K562 (cell line): ENCODE measurements at regions not wholly inside any gene's neighbourhood (a gene's known extent, or its start where the extent isn't known, plus 50 kb on each side); places are given as distances from the start of the nearest gene placed in this dataset.

Experiments
- ATAC-seq: fragments of 200-7000 bp; cut with Tn5 transposase; 3 replicates; pipeline ENCODE4 v1.9.1; 2020; ENCODE audit warnings: moderate library complexity
- BruUV-seq: library from RNA; stranded (reverse); fragments of 400-500 nt; replicated peaks from 2 replicates; lab custom pipeline; 2021; lab: Mats Ljungman, UMichigan
- CTCF ChIA-PET: fragments of 300-600 bp; formaldehyde crosslinking; extraction: SDS; loops from one replicate; lab custom pipeline; 2021; ENCODE audit warnings: low intra/inter-chr PET ratio; lab: Yijun Ruan, JAX
- POLR2A ChIA-PET: fragments of 300-600, 350-650 bp; sonication (Branson Sonifier 250); formaldehyde crosslinking; extraction: SDS; loops from one replicate; lab custom pipeline; 2021; ENCODE audit warnings: antibody characterized with exemption, inconsistent platforms; lab: Yijun Ruan, JAX
- DNase-seq, 4 experiments: peaks; one replicate each; pipeline versions ENCODE4 v3.0.0 to v3.0.0-alpha.2; 2011 to 2018; ENCODE audit warnings: low spot score in 3 of 4, mixed read lengths in 3 of 4; ENCODE audit errors: extremely low read depth in 1 of 4
- FAIRE-seq: peaks from 2 replicates; lab custom pipeline; 2011; peaks lifted over from hg19 to GRCh38; lab: Jason Lieb, UNC
- H2AFZ ChIP-seq: 2 replicates; pipeline ENCODE4 v1.6.0; 2011; ENCODE audit warnings: low read depth, low read length, control low read depth, inconsistent platforms
- H3K27ac ChIP-seq: fragments of 200-600 bp; 3 replicates; pipeline ENCODE4 v1.8.0; 2011; ENCODE audit warnings: low read depth, mild to moderate bottlenecking, control low read depth, inconsistent platforms, low read length, moderate library complexity, mixed read lengths; ENCODE audit errors: extremely low read depth
- H3K27me3 ChIP-seq, 2 experiments: fragments of 300-600 bp in 1 of 2; 2 replicates in 1 of 2; 3 replicates in 1 of 2; pipeline versions ENCODE4 v1.6.0 to v1.8.0; 2011; ENCODE audit warnings: inconsistent platforms in 2 of 2, low read length in 2 of 2, mild to moderate bottlenecking in 1 of 2, mixed read lengths in 1 of 2, moderate library complexity in 1 of 2; ENCODE audit not compliant: control insufficient read depth in 2 of 2, insufficient read depth in 2 of 2
- H3K36me3 ChIP-seq: fragments of 300-600 bp; 3 replicates; pipeline ENCODE4 v1.8.0; 2011; ENCODE audit warnings: mild to moderate bottlenecking, low read length, inconsistent platforms; ENCODE audit not compliant: control insufficient read depth, insufficient read depth
- H3K4me1 ChIP-seq, 2 experiments: fragments of 200-600 bp in 1 of 2; replicated peaks in 1 of 2; 2 replicates in 1 of 2; 3 replicates in 1 of 2; pipeline versions ENCODE4 v1.5.1 to v1.8.0; 2011; ENCODE audit warnings: inconsistent platforms in 2 of 2, low read length in 2 of 2, mild to moderate bottlenecking in 1 of 2, mixed read lengths in 1 of 2, moderate library complexity in 1 of 2; ENCODE audit not compliant: control insufficient read depth in 2 of 2, insufficient read depth in 2 of 2
- H3K4me2 ChIP-seq: 2 replicates; pipeline ENCODE4 v1.6.1; 2011; ENCODE audit warnings: low read length, control low read depth, inconsistent platforms, mixed read lengths; ENCODE audit not compliant: insufficient read depth
- H3K4me3 ChIP-seq: fragments of 200-600 bp; sonication (generic), shearing (Covaris generic); 2 replicates; pipeline ENCODE4 v1.5.1; 2016; ENCODE audit warnings: control low read depth, inconsistent platforms
- H3K79me2 ChIP-seq: fragments of 200-600 bp; 3 replicates; pipeline ENCODE4 v1.8.0; 2011; ENCODE audit warnings: low read length, inconsistent platforms; ENCODE audit not compliant: control insufficient read depth, insufficient read depth
- H3K9ac ChIP-seq, 2 experiments: 2 replicates each; pipeline versions ENCODE4 v1.6.0 to v1.6.1; 2011; ENCODE audit warnings: low read depth in 2 of 2, low read length in 2 of 2, control low read depth in 1 of 2, inconsistent platforms in 1 of 2, mild to moderate bottlenecking in 1 of 2, mixed read lengths in 1 of 2; ENCODE audit not compliant: insufficient read depth in 1 of 2
- H3K9me1 ChIP-seq: one replicate; pipeline ENCODE4 v1.6.0; 2011; ENCODE audit warnings: inconsistent platforms, mild to moderate bottlenecking, low read length, moderate library complexity; ENCODE audit not compliant: control insufficient read depth, insufficient read depth
- H3K9me3 ChIP-seq: replicated peaks from 2 replicates; pipeline ENCODE4 v1.5.1; 2011; ENCODE audit warnings: low read depth, low read length, inconsistent platforms; ENCODE audit not compliant: control insufficient read depth, insufficient read depth
- H4K20me1 ChIP-seq: replicated peaks from 2 replicates; pipeline ENCODE4 v1.6.1; 2011; ENCODE audit warnings: low read length, inconsistent platforms, mixed read lengths; ENCODE audit not compliant: control insufficient read depth, insufficient read depth
- BRD4 ChIP-seq: fragments of 200-600 bp; sonication (generic); IDR thresholded peaks from 2 replicates; pipeline ENCODE4 v1.6.1; 2017; ENCODE audit warnings: inconsistent platforms
- CTCFL ChIP-seq: IDR thresholded peaks from 2 replicates; pipeline ENCODE4 v1.6.1; 2011; ENCODE audit warnings: borderline replicate concordance, low read depth, mild to moderate bottlenecking, moderate library complexity, low read length; ENCODE audit not compliant: insufficient read depth, poor library complexity, severe bottlenecking
- EGR1 ChIP-seq: fragments of 450-650 bp; conservative IDR thresholded peaks from 2 replicates; pipeline ENCODE4 v1.6.1; 2017; ENCODE audit warnings: mild to moderate bottlenecking
- ETV6 ChIP-seq, 3 experiments: fragments of 150-350 bp in 1 of 3; sonication (generic) in 1 of 3; formaldehyde crosslinking in 1 of 3; IDR thresholded peaks; 2 replicates each; pipeline versions ENCODE4 v1.6.1 to v1.8.0; 2014 to 2022; ENCODE audit warnings: borderline replicate concordance in 2 of 3, low read depth in 2 of 3, antibody characterized with exemption in 1 of 3, low read length in 1 of 3, mild to moderate bottlenecking in 1 of 3, missing genetic modification reagents in 1 of 3
- FOXJ3 ChIP-seq: sonication (generic); formaldehyde crosslinking; IDR thresholded peaks from 2 replicates; pipeline ENCODE4 v1.4.0; 2020; ENCODE audit warnings: mild to moderate bottlenecking, missing genetic modification reagents
- MCM7 ChIP-seq, 2 experiments: fragments of 450-650 bp; IDR thresholded peaks; 2 replicates each; pipeline ENCODE4 v1.6.1; 2016 to 2018
- NFIC ChIP-seq: fragments of 450-650 bp; IDR thresholded peaks from 2 replicates; pipeline ENCODE4 v1.6.1; 2017; ENCODE audit warnings: mild to moderate bottlenecking, inconsistent platforms
- POLR2AphosphoS5 ChIP-seq: IDR thresholded peaks from 2 replicates; pipeline ENCODE4 v1.6.1; 2011; ENCODE audit warnings: mild to moderate bottlenecking, low read depth, low read length, moderate library complexity; ENCODE audit not compliant: control insufficient read depth, insufficient read depth
- SPI1 ChIP-seq: IDR thresholded peaks from 2 replicates; pipeline ENCODE4 v1.6.1; 2011; ENCODE audit warnings: low read depth, low read length, control low read depth, borderline replicate concordance
- WHSC1 ChIP-seq: IDR thresholded peaks from one replicate; pipeline ENCODE4 v1.6.1; 2012; ENCODE audit warnings: low read length, control low read depth, inconsistent platforms
- ZFP36 ChIP-seq: fragments of 150-350 bp; IDR thresholded peaks from 2 replicates; pipeline ENCODE4 v1.6.1; 2018; ENCODE audit warnings: low read length, low read depth; ENCODE audit not compliant: partially characterized antibody
- ZNF143 ChIP-seq: sonication (generic); formaldehyde crosslinking; IDR thresholded peaks from 2 replicates; pipeline ENCODE4 v1.9.0; 2022; ENCODE audit warnings: mild to moderate bottlenecking, missing genetic modification reagents
- WGBS: fragments of 100-300 bp; shearing (Covaris generic); methylation state at CpG from one replicate; pipeline ENCODE4 v1.1.6; 2016; ENCODE audit warnings: low coverage, mixed read lengths; ENCODE audit not compliant: insufficient coverage; ENCODE audit errors: missing lambda C conversion rate; 5-methylcytosine and 5-hydroxymethylcytosine counted together
- in situ Hi-C: fragments of 300-500 bp; cut with MboI; formaldehyde crosslinking; loops from 4 replicates; pipeline ENCODE4 v1.15.0; 2018; ENCODE audit warnings: inconsistent platforms, mixed read lengths
- intact Hi-C: fragments of 100-400 bp; cut with micrococcal nuclease; formaldehyde crosslinking; loops from 2 replicates; pipeline ENCODE4 v1.14.2; 2022

- H4K20me1 ChIP-seq: 0 out of 2 replicates have a peak, but pooled peaks cover under 1% of the 10 kb centered on the region
- TF ChIP-seq SPI1: no peak
- peaks cover 4 to 27% of the 10 kb centered on the region in 2 experiments; a peak in 4 of 5 replicates for H3K27me3 ChIP-seq
- no TSS peak for BruUV-seq
- no peak overlapping the region for H2AFZ ChIP-seq
- no peaks in the 10 kb centered on the region for H3K4me1 ChIP-seq
- intact Hi-C loops: no loop called here
- ATAC-seq (no peak), DNase-seq (no peak), FAIRE-seq (no peak)
- H3K4me3 ChIP-seq: no peak overlapping the region
- no peak overlapping the region for H3K4me2 ChIP-seq
- WGBS: 0% methylated on average over 1 of the region's 1 CpG
- no peaks in the 10 kb centered on the region for H3K9me3 ChIP-seq
- H3K27ac ChIP-seq: no peak overlapping the region
- no peak overlapping the region for H3K9ac ChIP-seq
- H3K9me1 ChIP-seq: no peaks in the 10 kb centered on the region
- ChIA-PET CTCF (no interaction called here), POLR2A (interaction anchor here (0.6 to 1.7 kb wide), 3 partner anchors 12 to 218 kb away, joined by 3 to 5 read pairs (median 3); no protein-coding TSS in a partner anchor)
- in situ Hi-C loops: no loop called here
- H3K79me2 ChIP-seq: no peaks in the 10 kb centered on the region
- no peaks in the 10 kb centered on the region for H3K36me3 ChIP-seq
Measured at GRCh38 chr1:47650611-47651010, 212.8 kb downstream of the FOXD2 start.

GRCh38 chr1:47651311-47652089 lies 213.7 kb downstream of the FOXD2 start:
- H3K27ac ChIP-seq: no peak overlapping the region
- DNase-seq (no peak), ATAC-seq (no peak; the same call in 2 of the 3 replicates), FAIRE-seq (no peak)
- under 1% methylated on average over 9 of the region's 9 CpGs for WGBS
- H4K20me1 ChIP-seq: no peaks in the 10 kb centered on the region
- H3K9me1 ChIP-seq: no peaks in the 10 kb centered on the region
- POLR2A ChIA-PET: interaction anchor here (1.7 kb wide), 1 partner anchor 11 kb away, joined by 5 read pairs; no protein-coding TSS in a partner anchor
- no peaks in the 10 kb centered on the region for H3K4me1 ChIP-seq
- no peak overlapping the region for H3K4me3 ChIP-seq
- no peaks in the 10 kb centered on the region for H3K9me3 ChIP-seq
- H3K4me2 ChIP-seq: no peak overlapping the region
- in situ Hi-C loops (no loop called here), intact Hi-C loops (no loop called here)
- CTCF ChIA-PET: no interaction called here
- no TSS peak for BruUV-seq
- H3K36me3 ChIP-seq: no peaks in the 10 kb centered on the region
- H3K79me2 ChIP-seq: no peaks in the 10 kb centered on the region
- H2AFZ ChIP-seq: no peak overlapping the region
- H3K9ac ChIP-seq: no peak overlapping the region
- peaks cover 5 to 22% of the 10 kb centered on the region in 2 experiments for H3K27me3 ChIP-seq
- TF ChIP-seq CTCFL: no peak
- TF ChIP-seq EGR1: no peak
- no peak for TF ChIP-seq MCM7 (IDR thresholded peaks at IDR 0.05)
- TF ChIP-seq ETV6 (IDR thresholded peaks at IDR 0.05; ENCODE audit: borderline replicate concordance in 1 of 2, low read depth in 2 of 2, low read length in 1 of 2): no peak
- TF ChIP-seq ETV6 (CRISPR knock-in tag; IDR thresholded peaks at IDR 0.05; ENCODE audit: borderline replicate concordance): no peak
- TF ChIP-seq FOXJ3 (CRISPR knock-in tag): no peak
- no peak for TF ChIP-seq ZNF143 (CRISPR knock-in tag)
- no peak for TF ChIP-seq WHSC1
- TF ChIP-seq ZFP36: no peak
- TF ChIP-seq POLR2AphosphoS5: no peak
- no peak for TF ChIP-seq BRD4
- no peak for TF ChIP-seq NFIC
